ENCODE measurements at regions not wholly inside any gene's neighbourhood (a gene's known extent, or its start where the extent isn't known, plus 50 kb on each side); places are given as distances from the start of the nearest gene placed in this dataset.
A peak's percentile ranks its signal among the peaks of the same experiment; 100 is the strongest.

DNA sequence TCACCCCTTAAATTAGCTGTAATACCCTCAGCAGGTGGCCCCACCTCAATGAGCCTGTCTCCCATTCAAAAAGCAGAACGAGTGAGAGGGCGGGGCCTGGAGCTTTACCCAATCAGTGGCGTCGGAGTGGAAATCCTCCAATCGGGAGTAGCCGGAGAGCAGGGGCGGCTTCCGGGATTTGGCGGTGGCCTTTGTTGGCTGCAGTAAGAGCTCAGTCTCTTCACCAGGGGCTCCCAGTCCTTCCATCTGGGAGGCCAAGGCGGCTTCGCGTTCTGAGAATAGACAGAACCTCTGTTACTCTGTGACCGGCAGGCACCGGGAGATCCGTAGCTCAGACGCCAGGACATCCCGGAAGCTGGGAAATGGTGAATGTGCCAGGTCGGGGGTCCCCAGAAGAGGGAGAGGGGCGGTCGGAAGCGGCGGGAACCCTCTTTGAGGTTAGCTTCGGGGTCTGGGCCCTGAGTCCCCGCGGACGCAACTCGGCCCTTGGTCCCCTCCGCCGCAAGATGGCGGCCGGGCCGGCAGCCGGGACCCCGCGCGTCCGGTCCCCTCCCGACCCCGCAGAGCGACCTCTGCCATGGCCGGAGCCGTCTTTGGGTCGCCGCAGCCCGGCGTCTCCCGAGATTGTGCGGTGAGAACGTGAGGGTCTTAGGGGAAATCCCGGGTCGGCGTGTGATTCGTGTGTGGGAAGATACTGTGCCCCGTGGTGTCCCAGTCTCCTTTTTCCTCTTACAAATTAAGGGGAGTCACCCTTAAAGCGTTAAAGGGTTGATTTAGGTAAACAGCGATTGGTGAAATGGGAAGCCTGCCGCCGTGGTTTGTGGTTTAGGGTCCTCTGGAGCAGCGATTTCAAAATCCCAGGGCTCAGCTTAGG, 160.3 kb upstream of the ZNF267 start:
- TF ChIP-seq, protein P1, sequence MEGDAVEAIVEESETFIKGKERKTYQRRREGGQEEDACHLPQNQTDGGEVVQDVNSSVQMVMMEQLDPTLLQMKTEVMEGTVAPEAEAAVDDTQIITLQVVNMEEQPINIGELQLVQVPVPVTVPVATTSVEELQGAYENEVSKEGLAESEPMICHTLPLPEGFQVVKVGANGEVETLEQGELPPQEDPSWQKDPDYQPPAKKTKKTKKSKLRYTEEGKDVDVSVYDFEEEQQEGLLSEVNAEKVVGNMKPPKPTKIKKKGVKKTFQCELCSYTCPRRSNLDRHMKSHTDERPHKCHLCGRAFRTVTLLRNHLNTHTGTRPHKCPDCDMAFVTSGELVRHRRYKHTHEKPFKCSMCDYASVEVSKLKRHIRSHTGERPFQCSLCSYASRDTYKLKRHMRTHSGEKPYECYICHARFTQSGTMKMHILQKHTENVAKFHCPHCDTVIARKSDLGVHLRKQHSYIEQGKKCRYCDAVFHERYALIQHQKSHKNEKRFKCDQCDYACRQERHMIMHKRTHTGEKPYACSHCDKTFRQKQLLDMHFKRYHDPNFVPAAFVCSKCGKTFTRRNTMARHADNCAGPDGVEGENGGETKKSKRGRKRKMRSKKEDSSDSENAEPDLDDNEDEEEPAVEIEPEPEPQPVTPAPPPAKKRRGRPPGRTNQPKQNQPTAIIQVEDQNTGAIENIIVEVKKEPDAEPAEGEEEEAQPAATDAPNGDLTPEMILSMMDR (IDR thresholded peaks at IDR 0.05): no peak
- TF ChIP-seq POLR2A (IDR thresholded peaks at IDR 0.05) (peak; percentile 55 to 72), EP300 (IDR thresholded peaks at IDR 0.05) (peak; percentile 48 to 82)
